CMK (cell line): ENCODE measurements at regions not wholly inside any gene's neighbourhood (a gene's known extent, or its start where the extent isn't known, plus 50 kb on each side); places are given as distances from the start of the nearest gene placed in this dataset.
A peak's percentile ranks its signal among the peaks of the same experiment; 100 is the strongest.

Experiments used
- DNase-seq: peaks from one replicate; pipeline ENCODE4 v3.0.0-alpha.2; 2010; ENCODE audit warnings: low read depth

DNA sequence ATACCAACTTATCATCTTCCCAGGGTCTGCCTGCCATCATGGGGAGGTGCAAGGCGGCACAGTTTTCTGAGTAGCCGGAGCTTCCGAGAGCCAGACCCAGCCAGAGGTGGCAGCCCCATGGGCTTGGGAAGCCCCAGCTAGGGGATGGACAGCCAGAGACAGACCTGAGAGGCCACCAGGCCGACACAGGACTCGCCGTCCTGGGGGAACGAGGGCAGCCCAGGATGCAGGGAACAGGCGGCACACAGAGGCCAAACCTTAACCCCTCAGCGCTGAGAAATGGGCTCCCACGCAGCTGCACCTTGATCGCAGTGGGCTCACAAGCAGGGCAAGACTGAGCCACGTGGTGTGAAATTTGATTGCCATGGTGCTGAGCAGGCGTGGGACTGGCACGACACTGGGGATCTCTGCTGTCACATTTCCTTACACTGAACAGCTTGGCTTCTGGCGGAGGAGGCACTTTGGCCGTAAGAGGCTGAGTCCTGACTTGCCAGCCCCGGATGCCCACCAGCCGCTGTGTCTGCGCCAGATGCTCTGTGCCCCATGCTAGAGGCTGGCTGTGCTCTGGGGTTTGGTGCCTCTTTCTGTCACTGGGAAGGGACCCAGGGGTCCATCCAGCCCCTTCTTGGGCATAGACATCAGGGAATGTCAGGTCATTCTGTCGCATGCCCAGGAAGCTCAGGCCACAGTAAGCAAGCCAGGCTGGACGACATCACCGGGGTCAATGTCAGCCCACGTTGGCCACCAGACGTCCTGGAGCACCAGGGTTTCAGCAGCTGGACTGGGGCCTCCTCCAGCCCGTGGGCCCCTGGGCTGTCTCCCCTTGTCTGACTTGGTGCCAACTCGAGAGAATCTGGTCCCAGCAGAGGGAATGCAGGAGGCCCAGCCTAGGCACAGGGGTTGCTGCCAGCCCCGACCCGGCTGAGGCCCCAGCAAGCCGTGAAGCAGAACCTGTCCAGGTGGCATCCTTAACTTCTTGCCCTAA is 312.1 kb upstream of the MYT1L start:
- DNase-seq = no peak

DNA sequence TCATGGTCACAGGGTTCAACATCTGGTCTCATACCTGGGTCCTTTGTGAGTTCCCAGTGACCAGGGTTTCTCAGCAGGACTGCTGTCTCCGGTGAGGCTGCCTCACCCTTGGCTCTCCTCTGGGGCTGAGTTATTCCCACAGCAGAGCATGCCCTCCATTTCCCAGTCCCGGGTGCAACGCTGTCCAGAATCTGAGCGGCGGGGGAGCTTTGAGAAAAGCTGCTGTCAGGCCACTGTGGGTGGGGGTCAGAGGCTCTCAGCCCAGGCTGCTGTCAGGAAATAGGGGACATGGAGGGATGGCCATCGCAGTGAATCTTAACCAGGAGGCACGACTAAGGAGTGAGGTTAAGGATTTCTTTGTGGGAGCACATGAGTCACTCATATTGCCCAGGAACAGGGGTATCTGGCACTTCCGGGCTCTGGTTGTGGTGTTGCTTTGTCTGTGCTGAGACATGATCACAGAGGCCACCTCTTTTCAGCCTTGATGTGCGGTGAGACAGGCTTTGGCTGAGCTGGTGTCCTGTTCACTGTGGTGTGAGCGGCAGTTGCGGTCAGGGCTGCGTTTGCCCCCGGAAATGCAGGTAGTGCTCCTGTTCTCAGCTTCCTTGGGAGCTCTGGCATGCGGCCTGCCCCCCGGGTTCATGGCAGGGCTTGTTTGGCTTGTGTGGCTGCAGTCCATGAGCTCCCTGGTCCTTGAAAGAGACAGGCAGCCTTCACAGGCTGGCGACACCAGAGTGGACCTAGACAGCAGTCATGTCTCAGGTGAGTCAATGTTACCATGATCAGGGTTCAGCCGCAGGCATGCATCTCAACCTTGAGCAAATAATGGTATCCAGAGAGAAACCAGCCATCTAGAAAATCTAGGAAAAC is 310.7 kb upstream of the MYT1L start:
- no peak for DNase-seq

DNA sequence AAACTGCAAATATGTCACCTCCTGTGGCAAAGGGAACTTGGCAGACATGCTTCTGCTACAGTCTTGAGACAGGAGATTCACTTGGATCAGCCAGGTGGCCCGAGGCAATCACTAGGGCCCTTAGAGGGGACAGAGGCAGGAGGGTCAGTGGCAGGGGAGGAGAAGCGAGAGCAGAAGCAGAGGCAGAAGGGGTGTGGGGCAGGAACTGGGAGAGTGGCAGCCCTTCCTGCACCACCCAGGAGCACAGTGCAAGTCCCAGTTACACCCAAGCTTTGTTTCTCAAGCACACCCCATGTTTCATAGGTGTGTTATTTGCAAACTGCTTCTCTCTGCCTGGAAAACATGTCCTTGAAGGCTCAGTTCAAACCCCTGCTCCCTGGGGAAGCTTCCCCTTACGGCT is 309.7 kb upstream of the MYT1L start:
- no peak for DNase-seq

DNA sequence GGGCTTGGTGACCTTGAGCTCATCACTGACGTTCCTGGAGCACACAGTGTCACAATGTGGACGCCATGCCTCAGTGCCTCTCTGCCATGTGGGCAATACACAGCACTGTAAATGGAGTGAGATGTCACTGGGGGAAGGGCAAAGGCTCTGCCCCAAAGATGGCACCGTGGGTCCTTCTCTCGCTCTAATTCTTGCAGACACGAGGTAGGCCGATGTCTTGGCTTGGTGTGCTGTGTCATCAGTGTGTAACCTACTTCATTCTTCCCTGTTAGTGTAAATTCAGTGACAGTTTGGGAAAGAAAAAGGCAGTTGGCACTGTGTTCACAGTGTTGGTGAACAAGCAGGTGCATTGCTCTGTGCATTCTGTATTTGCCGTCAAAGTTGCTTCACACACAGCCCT is 309.3 kb upstream of the MYT1L start:
- DNase-seq = no peak

DNA sequence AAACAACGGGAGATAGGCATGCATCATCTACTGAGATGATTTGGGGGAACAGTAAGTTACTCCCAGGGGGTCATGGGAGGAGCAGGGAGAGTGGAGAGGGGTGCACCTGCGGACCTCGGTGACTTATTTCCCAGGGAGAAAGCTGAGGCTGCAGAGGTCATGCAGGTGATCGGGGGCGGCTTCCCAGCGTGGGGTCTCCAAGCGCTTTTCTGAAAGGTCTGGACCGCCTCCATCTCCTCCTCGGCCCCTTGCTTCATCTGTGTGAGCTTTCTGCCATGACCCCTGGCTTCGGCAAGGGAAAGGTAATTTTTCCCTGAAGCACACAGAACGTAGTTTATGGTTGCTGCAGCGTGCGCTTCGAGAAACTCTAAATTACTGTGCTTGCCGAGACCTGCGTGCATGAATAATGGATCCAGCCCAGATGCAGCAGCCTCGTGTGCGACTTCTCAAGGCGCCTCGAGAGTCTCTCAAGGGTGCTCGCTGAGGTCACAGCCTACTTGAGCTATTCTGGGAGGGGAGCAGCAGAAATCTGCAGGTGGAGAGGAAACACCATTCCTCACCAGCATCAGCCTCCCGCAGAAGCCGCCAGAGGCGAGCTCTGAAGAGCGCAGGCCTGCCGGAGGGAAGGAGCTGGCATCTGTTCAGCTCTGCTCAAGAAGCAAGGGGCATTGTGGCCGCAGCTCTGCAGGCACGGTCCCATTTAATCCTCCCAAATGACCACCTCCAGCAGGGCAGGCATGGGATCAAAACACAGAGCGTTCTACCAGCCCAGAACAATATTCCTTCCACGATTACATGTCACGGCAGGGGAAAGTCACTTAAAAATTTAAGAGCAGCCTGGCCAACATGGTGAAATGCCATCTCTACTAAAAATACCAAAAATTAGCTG is 308.4 kb upstream of the MYT1L start:
- DNase-seq = no peak

DNA sequence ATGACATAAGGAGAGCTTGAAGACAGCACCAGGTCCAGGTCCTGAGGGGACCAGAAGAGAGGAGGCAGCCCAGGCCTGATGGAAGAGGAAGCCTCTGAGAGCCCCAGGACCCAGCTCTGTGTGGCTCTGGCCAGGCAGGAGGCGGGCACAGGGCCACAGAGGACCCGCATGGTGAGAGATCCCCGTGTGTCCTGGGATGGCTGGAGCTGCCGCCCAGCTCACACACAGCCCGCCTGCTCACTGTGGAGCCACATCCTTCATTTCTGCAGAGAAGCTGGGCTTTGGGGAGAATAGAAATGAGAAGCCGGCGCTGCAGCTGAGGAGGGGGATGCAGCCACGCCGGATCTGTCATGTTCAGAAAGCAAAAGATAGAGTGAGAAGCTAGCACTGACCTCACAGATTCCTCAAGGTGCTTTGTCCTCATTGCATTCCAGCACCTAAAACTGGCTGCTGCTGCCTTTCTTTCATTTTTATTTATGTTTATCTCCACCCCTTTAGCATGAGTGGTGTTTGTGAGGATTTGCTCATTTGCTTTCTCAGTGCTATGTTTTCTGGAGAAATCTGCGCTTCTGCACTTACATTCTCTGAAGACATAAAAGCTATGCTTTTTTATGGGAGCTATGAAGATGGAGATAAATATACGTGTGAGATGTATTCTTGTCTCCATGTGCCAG is 307.6 kb upstream of the MYT1L start:
- no peak for DNase-seq

DNA sequence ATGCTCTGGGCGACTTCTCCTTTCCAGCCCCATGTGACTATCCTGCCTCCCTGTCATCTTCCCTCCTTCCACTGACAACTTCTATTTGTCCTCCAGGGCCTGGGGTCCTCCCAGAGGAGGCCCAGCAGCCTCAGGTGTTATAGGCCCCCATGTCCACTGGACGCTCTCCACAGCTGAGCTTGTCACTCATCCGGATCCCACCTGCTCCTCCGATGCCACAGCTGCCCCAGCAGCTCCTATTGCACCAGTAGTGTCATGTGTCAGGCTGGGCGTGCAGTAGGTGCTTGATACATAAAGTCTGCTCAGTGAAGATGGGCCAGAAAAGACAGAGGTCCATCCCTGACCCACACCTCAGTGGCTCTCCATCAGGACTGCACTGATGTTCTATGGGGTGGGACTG is 305.7 kb upstream of the MYT1L start:
- DNase-seq = no peak

DNA sequence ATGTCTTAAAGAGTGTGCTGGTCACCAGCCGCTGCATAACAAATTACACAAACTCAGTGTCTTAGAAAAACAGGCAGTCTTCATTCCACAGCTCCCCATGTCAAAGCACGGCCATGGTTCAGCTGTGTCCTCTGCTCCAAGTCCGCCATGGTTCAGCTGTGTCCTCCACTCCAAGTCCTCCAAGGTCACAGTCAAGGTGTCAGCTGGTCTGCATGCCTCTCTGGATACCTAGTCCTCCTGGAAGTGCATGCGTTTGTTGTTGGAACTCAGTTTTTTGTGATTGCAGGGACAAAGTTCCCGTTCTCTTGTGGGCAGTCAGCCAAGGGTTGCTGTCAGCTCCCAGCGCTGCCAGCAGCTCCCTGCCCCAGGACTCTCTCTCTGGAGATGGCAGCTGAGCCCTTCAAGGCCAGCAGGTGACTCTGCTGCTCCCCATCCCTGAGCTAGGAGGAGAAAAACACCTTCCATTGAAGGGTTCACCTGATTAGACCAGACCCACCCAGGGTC is 304.0 kb upstream of the MYT1L start:
- no peak for DNase-seq

DNA sequence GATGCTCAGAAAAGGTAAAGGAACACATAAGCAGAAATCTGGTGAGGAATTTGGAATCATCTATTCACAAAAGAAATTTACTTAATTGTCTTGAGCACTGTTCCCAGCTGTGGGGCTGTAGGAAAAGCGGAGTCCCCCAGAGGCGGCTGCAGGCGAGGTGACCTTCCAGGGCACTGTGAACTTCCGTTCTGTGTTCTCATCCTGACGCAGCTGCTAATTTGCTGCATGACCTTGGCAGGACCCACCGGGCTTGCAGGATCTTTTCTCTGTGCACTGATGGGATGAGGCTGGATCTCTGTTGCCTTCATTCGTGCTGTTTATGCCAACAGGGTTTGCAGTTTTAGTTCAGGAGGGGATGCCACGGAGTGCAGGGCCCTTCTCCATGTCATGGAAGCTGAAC is 301.9 kb upstream of the MYT1L start:
- no peak for DNase-seq

DNA sequence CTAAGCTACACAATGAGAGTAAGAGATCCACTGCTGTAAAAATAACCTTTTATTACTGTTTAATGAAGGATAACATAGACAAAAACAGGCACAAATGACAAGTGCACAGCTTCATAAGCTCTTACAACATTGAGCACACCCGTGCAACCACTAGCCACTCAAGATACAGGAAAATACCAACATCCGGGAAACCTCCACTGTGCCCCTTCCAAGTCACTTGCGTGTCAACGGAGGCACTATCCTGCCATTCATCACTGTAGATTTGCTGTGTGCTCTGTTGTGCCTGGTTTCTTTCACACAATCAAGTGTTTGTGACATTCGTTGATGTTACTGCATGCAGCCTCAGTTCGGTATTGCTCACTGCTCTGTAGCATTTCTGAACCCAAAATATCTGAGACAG is 292.9 kb upstream of the MYT1L start:
- no peak for DNase-seq

DNA sequence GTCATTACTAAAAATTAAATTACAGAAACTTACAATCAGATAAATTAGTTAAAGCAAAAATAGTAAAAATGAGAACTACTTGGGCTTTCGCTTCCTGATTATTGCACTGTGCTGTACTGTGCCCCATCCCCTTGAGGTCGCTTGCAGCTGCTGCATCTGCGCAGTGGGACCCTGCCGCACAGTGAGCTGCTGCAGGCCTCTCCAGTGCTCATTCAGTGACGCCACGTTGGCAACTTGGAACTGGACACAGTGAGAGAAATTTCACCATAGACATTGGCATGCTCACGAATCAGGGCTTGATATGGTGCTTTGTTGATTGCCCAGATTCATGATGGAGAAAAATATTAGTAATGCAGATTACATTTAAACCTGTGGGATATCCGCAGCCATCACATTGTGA is 290.8 kb upstream of the MYT1L start:
- no peak for DNase-seq

DNA sequence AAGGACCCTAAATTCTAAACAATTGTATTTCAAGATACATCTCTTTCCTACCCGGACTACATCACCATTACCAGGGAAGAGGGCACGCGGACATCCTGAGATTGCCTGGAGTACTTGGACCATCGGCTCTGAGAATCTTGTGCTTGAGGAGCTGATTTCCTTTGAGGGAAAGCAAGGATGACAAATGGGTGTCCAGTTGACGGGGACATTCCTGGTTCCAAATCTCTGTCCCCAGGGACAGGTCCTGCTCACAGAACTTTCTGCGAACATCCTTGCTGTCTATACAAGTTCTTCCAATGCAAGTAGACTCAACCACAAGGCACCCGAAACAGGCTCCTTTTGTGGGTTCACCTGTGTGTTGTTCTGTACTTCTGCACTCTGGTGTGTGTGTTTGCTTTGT is 289.5 kb upstream of the MYT1L start:
- no peak for DNase-seq

DNA sequence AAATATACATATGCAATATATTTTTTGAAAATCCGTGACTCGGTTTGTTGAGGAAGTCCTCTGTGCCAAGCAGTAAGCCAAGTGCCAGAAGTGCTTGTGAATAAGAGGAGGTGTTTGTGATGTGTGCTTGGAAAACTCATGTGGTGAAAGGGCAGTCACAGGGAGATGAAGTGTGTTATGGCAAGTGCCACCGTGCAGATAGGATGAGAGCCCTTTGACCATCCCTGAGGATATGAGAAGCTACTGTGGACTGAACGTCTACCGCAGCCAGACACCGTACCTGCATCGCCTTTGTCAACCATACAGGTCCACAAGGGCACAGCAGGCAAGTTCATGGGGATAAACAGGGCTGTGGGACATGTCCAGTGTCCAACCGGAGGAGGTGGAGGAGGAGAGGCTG is 288.9 kb upstream of the MYT1L start:
- DNase-seq = no peak

DNA sequence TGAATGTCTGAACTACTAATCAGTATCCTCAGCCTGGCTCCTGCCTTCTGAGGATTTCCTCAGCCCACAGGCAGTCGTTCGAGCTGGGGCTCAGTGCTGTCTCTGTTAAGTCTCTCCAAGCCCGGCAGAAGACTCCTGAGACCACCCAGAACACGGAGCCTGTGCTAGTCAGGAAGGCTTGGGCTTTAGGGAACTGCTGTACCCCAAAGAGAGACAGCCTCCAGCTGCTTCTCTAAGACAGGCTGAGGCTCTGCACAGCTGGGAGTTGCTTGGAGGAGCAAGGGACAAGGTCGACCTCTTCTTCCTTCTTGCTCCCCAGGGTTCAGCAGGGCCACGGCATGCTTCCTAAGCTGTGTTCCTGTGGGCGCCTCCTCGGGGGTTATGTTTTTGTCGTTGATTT is 283.4 kb upstream of the MYT1L start:
- no peak for DNase-seq

DNA sequence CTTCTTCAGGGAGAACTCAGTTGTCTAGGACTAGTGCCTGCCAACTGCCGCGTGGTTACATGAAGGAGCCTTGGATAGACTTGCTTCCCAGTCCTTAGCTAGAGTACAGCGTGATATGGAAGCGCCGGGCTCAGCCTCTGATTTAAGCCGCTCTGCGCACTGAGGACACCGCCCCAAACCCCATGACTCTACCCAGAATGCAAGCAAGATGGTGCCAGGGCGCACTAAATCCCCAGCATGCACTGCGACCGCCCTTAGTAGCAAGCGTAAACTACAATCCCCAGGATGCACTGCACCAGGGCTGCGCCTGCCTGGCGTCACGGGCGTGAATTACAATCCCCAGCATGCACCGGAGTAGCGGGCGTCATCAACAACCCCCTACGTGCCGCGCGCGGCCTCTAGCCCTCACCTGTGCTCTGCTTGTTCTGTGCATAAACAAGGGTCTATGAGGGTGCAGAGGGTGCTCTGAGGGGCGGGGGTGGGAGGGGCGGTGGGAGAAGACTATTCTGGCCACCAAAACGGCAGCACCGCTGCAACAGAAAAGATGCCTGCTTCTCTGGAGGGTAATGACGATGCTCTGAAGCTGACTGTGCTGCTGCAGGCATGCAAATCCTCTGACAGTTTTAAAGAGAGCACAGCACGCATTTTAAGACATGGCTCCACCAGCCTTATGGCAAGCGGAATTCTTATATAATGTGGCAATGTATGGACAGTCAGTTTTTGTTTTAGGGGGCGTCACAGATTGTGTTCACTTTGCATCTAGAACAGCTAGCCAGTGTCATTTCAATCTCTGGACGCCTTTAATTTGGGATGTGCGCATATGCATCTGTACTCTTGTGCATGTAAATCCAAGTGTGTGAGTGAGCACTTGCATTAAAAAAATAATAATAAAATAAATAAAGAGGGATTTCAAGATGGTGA is 282.5 kb upstream of the MYT1L start:
- DNase-seq = peak; percentile 92

DNA sequence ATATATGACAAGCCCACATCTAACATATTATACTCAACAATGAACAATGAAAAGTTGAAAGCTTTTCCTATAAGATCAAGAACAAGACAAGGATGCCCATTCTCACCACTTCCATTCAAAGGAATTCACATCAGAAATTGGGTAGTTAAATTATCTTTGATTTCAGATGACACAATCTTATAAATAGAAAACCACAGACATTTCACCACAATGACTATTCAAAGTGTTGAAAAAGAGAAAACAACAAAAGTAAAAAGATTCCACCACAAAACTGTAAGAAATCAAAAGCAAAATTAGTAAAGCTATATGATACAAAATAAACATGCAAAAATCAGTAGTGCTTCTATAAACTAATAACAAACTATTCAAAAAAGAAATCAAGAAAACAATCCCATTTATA is 279.7 kb upstream of the MYT1L start:
- DNase-seq = no peak

DNA sequence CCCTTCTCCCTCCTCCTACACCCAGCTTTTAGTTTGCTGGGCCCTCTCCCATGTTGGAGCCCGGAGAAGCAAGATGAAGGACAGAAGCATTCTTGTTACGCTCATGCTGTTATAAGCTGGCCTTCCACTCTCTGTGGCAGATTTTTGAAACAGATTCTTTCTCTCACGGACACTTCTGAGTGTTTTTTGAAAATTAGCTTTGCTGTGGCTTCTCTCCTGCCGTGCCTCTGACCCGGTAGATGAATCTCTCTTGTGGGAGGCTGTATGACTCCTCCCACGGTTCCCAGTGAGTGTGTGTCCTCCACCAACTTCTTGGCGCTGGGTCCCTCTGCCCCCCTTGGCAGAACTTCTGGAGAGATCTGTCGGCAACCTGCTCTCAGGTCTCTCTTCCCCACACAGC is 269.3 kb upstream of the MYT1L start:
- DNase-seq = no peak

DNA sequence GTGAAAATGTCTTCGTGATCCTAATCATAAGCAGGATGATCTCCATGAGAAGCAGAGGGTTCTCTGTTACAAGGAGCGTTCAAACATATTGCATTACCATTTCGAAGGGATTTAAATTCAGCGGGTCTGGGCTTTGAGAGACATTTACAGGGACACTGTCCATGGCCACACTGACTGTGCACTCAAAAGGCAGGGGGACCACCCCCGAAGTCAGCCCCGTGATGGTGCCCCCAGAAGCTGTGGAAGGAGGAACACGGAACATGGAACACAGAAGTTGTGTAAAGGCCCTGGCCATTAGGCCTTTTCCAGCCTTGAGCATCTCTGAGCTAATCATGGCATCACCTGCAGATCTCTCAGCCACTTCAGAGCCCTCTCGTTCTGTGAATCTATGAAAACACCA is 268.4 kb upstream of the MYT1L start:
- DNase-seq = no peak

DNA sequence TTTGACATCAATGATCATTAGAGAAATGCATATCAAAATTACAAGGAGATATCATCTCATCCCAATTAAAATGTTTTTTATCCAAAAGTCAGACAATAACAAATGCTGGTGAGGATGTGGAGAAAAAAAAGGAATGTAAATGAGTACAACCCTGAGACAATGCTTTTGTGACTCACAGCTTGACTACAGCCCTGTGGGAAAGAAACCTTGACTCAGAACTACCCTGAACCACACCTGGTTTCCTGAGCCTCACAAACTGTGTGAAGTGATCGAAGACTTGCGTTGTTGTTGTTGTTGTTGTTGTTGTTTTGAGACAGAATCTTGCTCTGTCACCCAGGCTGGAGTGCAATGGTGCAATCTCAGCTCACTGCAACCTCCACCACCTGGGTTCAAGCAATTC is 266.6 kb upstream of the MYT1L start:
- DNase-seq = no peak

DNA sequence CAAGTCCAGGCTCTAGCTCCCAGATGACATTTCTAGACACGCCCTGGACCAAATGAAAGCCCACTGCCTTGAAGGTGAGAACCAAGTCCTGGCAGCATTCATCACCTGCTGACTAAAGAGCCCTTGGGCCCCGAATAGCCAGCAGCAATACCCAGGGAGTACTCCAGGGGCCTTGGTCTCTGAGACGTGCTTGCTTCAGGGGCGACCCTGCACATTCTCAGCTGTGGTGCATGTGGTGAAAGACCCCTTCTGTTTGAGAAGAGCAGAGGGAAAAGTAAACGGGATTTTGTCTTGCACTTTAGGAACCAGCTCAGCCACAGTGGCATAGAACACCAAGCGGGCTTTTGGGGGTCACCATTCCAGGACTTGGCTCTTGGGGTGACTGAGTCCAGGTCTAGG is 260.5 kb upstream of the MYT1L start:
- no peak for DNase-seq
